Glutamatergic neuron (in vitro differentiated cells): ENCODE measurements at regions not wholly inside any gene's neighbourhood (a gene's known extent, or its start where the extent isn't known, plus 50 kb on each side); places are given as distances from the start of the nearest gene placed in this dataset.

Experiments used
- DNase-seq: peaks from one replicate; pipeline ENCODE4 v3.0.0; 2022
- H3K27ac Mint-ChIP-seq: one replicate; pipeline ENCODE4 v1.8.0; 2020; ENCODE audit warnings: mild to moderate bottlenecking, mixed read lengths, inconsistent platforms; ENCODE audit not compliant: unreplicated experiment
- H3K27me3 Mint-ChIP-seq: one replicate; pipeline ENCODE4 v1.8.0; 2020; ENCODE audit warnings: mild to moderate bottlenecking, moderate library complexity, mixed read lengths, inconsistent platforms; ENCODE audit not compliant: unreplicated experiment
- H3K36me3 Mint-ChIP-seq: one replicate; pipeline ENCODE4 v1.8.0; 2020; ENCODE audit warnings: mild to moderate bottlenecking, mixed read lengths, inconsistent platforms; ENCODE audit not compliant: unreplicated experiment
- H3K4me1 Mint-ChIP-seq: one replicate; pipeline ENCODE4 v1.8.0; 2020; ENCODE audit warnings: mild to moderate bottlenecking, low read depth, mixed read lengths, inconsistent platforms; ENCODE audit not compliant: unreplicated experiment
- H3K4me3 Mint-ChIP-seq: one replicate; pipeline ENCODE4 v1.8.0; 2020; ENCODE audit warnings: mild to moderate bottlenecking, mixed read lengths, inconsistent platforms; ENCODE audit not compliant: unreplicated experiment
- H3K9me3 Mint-ChIP-seq: one replicate; pipeline ENCODE4 v1.8.0; 2020; ENCODE audit warnings: mild to moderate bottlenecking, moderate library complexity, mixed read lengths, inconsistent platforms; ENCODE audit not compliant: unreplicated experiment
- CTCF ChIP-seq: fragments of 200-600 bp; sonication (generic); IDR thresholded peaks from one replicate; pipeline ENCODE4 v1.5.0; 2021; ENCODE audit not compliant: partially characterized antibody, unreplicated experiment

DNA sequence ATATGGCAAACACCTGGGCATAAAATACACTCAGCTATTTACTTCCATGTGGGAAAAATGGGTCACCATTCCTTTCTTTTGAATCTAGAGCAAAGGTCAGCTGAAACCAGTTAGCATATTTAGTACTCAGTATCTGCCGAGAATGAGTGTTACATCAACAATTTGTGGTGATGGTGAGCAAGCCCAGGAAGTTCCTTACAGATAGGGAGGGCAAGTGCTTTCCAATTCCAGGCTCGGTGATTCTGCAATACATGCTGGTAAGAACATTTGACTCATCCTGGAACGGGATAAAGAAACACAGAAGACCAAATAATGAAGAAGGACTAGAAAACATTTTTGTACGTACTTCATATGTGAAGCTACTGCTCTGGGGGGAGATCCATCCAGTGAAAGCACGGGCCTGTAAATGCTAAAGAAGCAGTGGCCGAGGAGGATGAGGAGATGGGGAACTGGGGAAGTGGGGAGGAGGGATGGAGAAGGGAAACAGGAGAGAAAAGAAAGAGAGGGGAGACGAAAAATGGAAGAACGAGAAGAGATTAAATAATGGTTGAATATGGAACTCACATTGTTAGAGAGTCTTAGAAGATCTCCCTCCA lies 251.9 kb downstream of the TTC32 start:
- DNase-seq = no peak
- no peaks in the 10 kb centered on the region for H3K4me1 Mint-ChIP-seq
- no peak overlapping the region for H3K4me3 Mint-ChIP-seq
- no peaks in the 10 kb centered on the region for H3K36me3 Mint-ChIP-seq
- no peaks in the 10 kb centered on the region for H3K27me3 Mint-ChIP-seq
- no peak for TF ChIP-seq CTCF
- H3K27ac Mint-ChIP-seq = no peak overlapping the region
- no peaks in the 10 kb centered on the region for H3K9me3 Mint-ChIP-seq

DNA sequence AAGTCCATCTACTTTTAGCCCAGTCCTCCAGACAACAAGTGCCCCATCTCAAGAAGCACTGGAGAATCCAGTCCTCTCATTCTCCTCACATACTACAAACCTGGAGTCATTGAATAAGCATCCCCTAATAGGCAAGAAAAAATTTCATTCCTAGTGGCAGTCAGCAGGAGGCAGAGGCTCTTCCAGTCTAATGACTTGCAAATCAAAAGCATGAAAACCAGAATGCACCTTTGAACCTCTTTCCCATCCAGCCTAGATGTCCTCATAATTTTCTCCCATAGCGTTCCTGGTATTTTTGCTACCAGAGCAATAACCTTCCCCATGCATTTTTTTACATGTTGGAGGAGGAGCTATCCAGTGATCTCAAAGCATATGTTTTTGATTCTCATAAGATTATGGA lies 252.6 kb downstream of the TTC32 start:
- Mint-ChIP-seq H3K36me3 (no peaks in the 10 kb centered on the region), H3K27ac (no peak overlapping the region), H3K27me3 (no peaks in the 10 kb centered on the region), H3K9me3 (no peaks in the 10 kb centered on the region), H3K4me1 (no peaks in the 10 kb centered on the region), H3K4me3 (no peak overlapping the region)
- no peak for DNase-seq
- TF ChIP-seq CTCF = no peak

GRCh38 chr2:19648583-19648982 lies 253.2 kb downstream of the TTC32 start:
- H3K27me3 Mint-ChIP-seq = no peaks in the 10 kb centered on the region

DNA sequence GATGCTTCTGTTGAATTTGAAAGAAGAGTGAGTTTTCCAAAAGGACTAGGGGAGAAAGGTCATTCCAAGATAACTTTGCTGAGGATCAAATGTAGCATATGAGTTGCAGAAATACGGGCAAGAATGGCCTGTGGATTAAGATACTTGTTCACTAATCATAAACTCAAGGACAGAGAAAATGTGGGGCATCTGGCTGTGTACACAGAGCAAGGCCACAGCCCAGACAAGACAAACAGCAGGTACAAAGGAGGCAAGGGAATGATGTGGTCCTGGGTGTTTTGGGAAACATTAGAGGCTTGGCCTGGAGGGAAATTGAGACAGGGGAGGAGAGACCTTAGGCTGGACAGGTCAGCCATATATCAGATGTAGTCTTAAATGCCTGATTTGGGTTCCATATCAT lies 254.8 kb downstream of the TTC32 start:
- H3K36me3 Mint-ChIP-seq = no peaks in the 10 kb centered on the region
- no peaks in the 10 kb centered on the region for H3K4me1 Mint-ChIP-seq
- DNase-seq = no peak
- no peak overlapping the region for H3K4me3 Mint-ChIP-seq
- no peaks in the 10 kb centered on the region for H3K27me3 Mint-ChIP-seq
- no peaks in the 10 kb centered on the region for H3K9me3 Mint-ChIP-seq
- H3K27ac Mint-ChIP-seq = no peak overlapping the region
- TF ChIP-seq CTCF = no peak

More at GRCh38 chr2:19648583-19648982, 253.2 kb downstream of the TTC32 start:
- Mint-ChIP-seq H3K9me3 (no peaks in the 10 kb centered on the region), H3K27ac (no peak overlapping the region), H3K4me3 (no peak overlapping the region), H3K36me3 (no peaks in the 10 kb centered on the region), H3K4me1 (no peaks in the 10 kb centered on the region)
- no peak for DNase-seq
- TF ChIP-seq CTCF = no peak

- no peak overlapping the region for H3K27ac Mint-ChIP-seq
- no peak overlapping the region for H3K4me3 Mint-ChIP-seq
- H3K36me3 Mint-ChIP-seq = no peaks in the 10 kb centered on the region
- no peaks in the 10 kb centered on the region for H3K9me3 Mint-ChIP-seq
- no peak for DNase-seq
- TF ChIP-seq CTCF = no peak
- no peaks in the 10 kb centered on the region for H3K27me3 Mint-ChIP-seq
- no peaks in the 10 kb centered on the region for H3K4me1 Mint-ChIP-seq
Observed at GRCh38 chr2:19644763-19645162, 257.0 kb downstream of the TTC32 start.
